ENCODE measurements at regions not wholly inside any gene's neighbourhood (a gene's known extent, or its start where the extent isn't known, plus 50 kb on each side); places are given as distances from the start of the nearest gene placed in this dataset.
"Not testable (repeated sequence)": the region's sequence is repeated elsewhere in the genome, so short reads cannot be mapped to it uniquely, and the experiment has no call there.

- DNase-seq, result not testable (repeated sequence)
These were observed 80.7 kb downstream of the SPTSSA start for GRCh38 chr14:34381304-34381703.

- no peak for DNase-seq
These were observed 81.6 kb downstream of the SPTSSA start for GRCh38 chr14:34380471-34380845.

GRCh38 chr14:34379816-34380470 lies 82.1 kb downstream of the SPTSSA start:
- DNase-seq, result no peak

- DNase-seq, result no peak
These were observed 85.3 kb downstream of the SPTSSA start for GRCh38 chr14:34376649-34377267.

GRCh38 chr14:34374998-34375740 lies 86.9 kb downstream of the SPTSSA start:
- no peak for DNase-seq

GRCh38 chr14:34373191-34373590 lies 88.8 kb downstream of the SPTSSA start:
- no peak for DNase-seq

- DNase-seq, result no peak
These were observed 89.3 kb downstream of the SPTSSA start for GRCh38 chr14:34372786-34373185.

- no peak for DNase-seq
These were observed 92.4 kb downstream of the SPTSSA start for GRCh38 chr14:34369648-34370030.

GRCh38 chr14:34368971-34369647 lies 92.9 kb downstream of the SPTSSA start:
- no peak for DNase-seq

GRCh38 chr14:34368115-34368970 lies 93.7 kb downstream of the SPTSSA start:
- no peak for DNase-seq

GRCh38 chr14:34365309-34365915 lies 96.6 kb downstream of the SPTSSA start:
- no peak for DNase-seq

- no peak for DNase-seq
These were observed 97.8 kb downstream of the SPTSSA start for GRCh38 chr14:34364201-34364600.

GRCh38 chr14:34363733-34364134 lies 98.3 kb downstream of the SPTSSA start:
- no peak for DNase-seq

- DNase-seq, result no peak
These were observed 99.3 kb downstream of the SPTSSA start for GRCh38 chr14:34362641-34363251.

GRCh38 chr14:34361504-34362011 lies 100.5 kb downstream of the SPTSSA start:
- no peak for DNase-seq

- no peak for DNase-seq
These were observed 102.5 kb downstream of the SPTSSA start for GRCh38 chr14:34359420-34360117.

GRCh38 chr14:34356264-34356654 lies 105.8 kb downstream of the SPTSSA start:
- DNase-seq, result no peak

- peak in 1 of 56 donors; percentile 53 for DNase-seq
These were observed 106.3 kb downstream of the SPTSSA start for GRCh38 chr14:34355584-34356263.

- DNase-seq, result no peak
These were observed 107.5 kb downstream of the SPTSSA start for GRCh38 chr14:34354556-34354955.

Measured in nucleus accumbens (tissue), 56 donors.